NCI-H2029 treated with DMSO at 0.1 percent for 48 hours (cell line): ENCODE measurements at regions not wholly inside any gene's neighbourhood (a gene's known extent, or its start where the extent isn't known, plus 50 kb on each side); places are given as distances from the start of the nearest gene placed in this dataset.

ENCODE experiments used
- DNase-seq: peaks from one replicate; lab custom pipeline; 2025; lab: John Stamatoyannopoulos, UW

- DNase-seq = no peak
These were observed 201.7 kb upstream of the PSMD7 start for GRCh38 chr16:74094962-74095361.

GRCh38 chr16:74094514-74094913 is 202.1 kb upstream of the PSMD7 start:
- DNase-seq = no peak

GRCh38 chr16:74092336-74092735 is 204.3 kb upstream of the PSMD7 start:
- DNase-seq = no peak

- DNase-seq = no peak
These were observed 205.7 kb upstream of the PSMD7 start for GRCh38 chr16:74090871-74091270.

GRCh38 chr16:74083541-74083940 is 213.1 kb upstream of the PSMD7 start:
- no peak for DNase-seq

- no peak for DNase-seq
These were observed 216.3 kb upstream of the PSMD7 start for GRCh38 chr16:74080311-74080710.

- DNase-seq = no peak
These were observed 217.4 kb upstream of the PSMD7 start for GRCh38 chr16:74079232-74079586.

GRCh38 chr16:74078511-74079231 is 217.9 kb upstream of the PSMD7 start:
- no peak for DNase-seq

- DNase-seq = no peak
These were observed 220.0 kb upstream of the PSMD7 start for GRCh38 chr16:74076568-74076967.

- no peak for DNase-seq
These were observed 221.2 kb upstream of the PSMD7 start for GRCh38 chr16:74075393-74075792.

GRCh38 chr16:74073456-74073855 is 223.2 kb upstream of the PSMD7 start:
- no peak for DNase-seq

- DNase-seq = no peak
These were observed 224.5 kb upstream of the PSMD7 start for GRCh38 chr16:74071996-74072535.

GRCh38 chr16:74070237-74070636 is 226.4 kb upstream of the PSMD7 start:
- no peak for DNase-seq

- no peak for DNase-seq
These were observed 232.4 kb upstream of the PSMD7 start for GRCh38 chr16:74064120-74064735.

GRCh38 chr16:74053826-74054225 is 242.8 kb upstream of the PSMD7 start:
- no peak for DNase-seq

GRCh38 chr16:74053312-74053711 is 243.3 kb upstream of the PSMD7 start:
- no peak for DNase-seq

GRCh38 chr16:74052016-74052415 is 244.6 kb upstream of the PSMD7 start:
- no peak for DNase-seq

- DNase-seq = no peak
These were observed 247.6 kb upstream of the PSMD7 start for GRCh38 chr16:74049027-74049426.

GRCh38 chr16:74046524-74046923 is 250.1 kb upstream of the PSMD7 start:
- DNase-seq = no peak

GRCh38 chr16:74045513-74045912 is 251.1 kb upstream of the PSMD7 start:
- DNase-seq = no peak

GRCh38 chr16:74035816-74036215 is 260.8 kb upstream of the PSMD7 start:
- no peak for DNase-seq

GRCh38 chr16:74034862-74035261 is 261.8 kb upstream of the PSMD7 start:
- DNase-seq = no peak

GRCh38 chr16:74034200-74034599 is 262.4 kb upstream of the PSMD7 start:
- no peak for DNase-seq
